Body of pancreas (tissue), 4 donors: ENCODE measurements at regions not wholly inside any gene's neighbourhood (a gene's known extent, or its start where the extent isn't known, plus 50 kb on each side); places are given as distances from the start of the nearest gene placed in this dataset.

Source experiments
- CTCF ChIP-seq, 7 experiments: fragments of 450-650 bp in 4 of 7; fragments of 200-600 bp in 3 of 7; sonication (generic) in 3 of 7; IDR thresholded peaks; one replicate each; pipeline ENCODE4 v1.5.1; 2016 to 2019; ENCODE audit warnings: antibody characterized with exemption in 7 of 7
- POLR2A ChIP-seq, 3 donors: fragments of 450-650 bp; IDR thresholded peaks; one replicate each; pipeline ENCODE4 v1.6.1; 2016; ENCODE audit warnings: antibody characterized with exemption in 3 of 3, mild to moderate bottlenecking in 2 of 3

GRCh38 chr3:6512172-6512800 lies 348.6 kb upstream of the GRM7 start:
- TF ChIP-seq CTCF (IDR thresholded peaks at IDR 0.05) (no peak), POLR2A (IDR thresholded peaks at IDR 0.05) (no peak)
